Caco-2 (cell line): ENCODE measurements at regions not wholly inside any gene's neighbourhood (a gene's known extent, or its start where the extent isn't known, plus 50 kb on each side); places are given as distances from the start of the nearest gene placed in this dataset.
A peak's percentile ranks its signal among the peaks of the same experiment; 100 is the strongest.
"Not testable (repeated sequence)": the region's sequence is repeated elsewhere in the genome, so short reads cannot be mapped to it uniquely, and the experiment has no call there.

ENCODE experiments used
- BruUV-seq: library from RNA; stranded (reverse); fragments of 400-500 nt; replicated peaks from 2 replicates; lab custom pipeline; 2021; lab: Mats Ljungman, UMichigan
- CTCF ChIA-PET: fragments of 300-600 bp; sonication (Branson Sonifier 250); formaldehyde crosslinking; loops from one replicate; lab custom pipeline; 2022; ENCODE audit warnings: antibody characterized with exemption; lab: Charles Lee
- POLR2A ChIA-PET: fragments of 300-600 bp; sonication (Branson Sonifier 250); formaldehyde crosslinking; loops from one replicate; lab custom pipeline; 2022; ENCODE audit warnings: antibody characterized with exemption; lab: Charles Lee
- DNase-seq, 2 experiments: peaks; one replicate each; pipeline versions ENCODE4 v3.0.0 to v3.0.0-alpha.2; 2020 to 2022
- H3K27me3 ChIP-seq: replicated peaks from 2 replicates; pipeline ENCODE4 v1.6.0; 2011; ENCODE audit warnings: low read length; ENCODE audit not compliant: control insufficient read depth, insufficient read depth
- H3K36me3 ChIP-seq: 2 replicates; pipeline ENCODE4 v1.5.1; 2011; ENCODE audit warnings: low read length; ENCODE audit not compliant: control insufficient read depth, insufficient read depth
- H3K4me1 ChIP-seq: fragments of 250-450 bp; sonication (Bioruptor Pico); 2 replicates; pipeline ENCODE4 v1.5.1; 2020; ENCODE audit warnings: mild to moderate bottlenecking
- H3K4me3 ChIP-seq: 2 replicates; pipeline ENCODE4 v1.5.1; 2011; ENCODE audit warnings: low read depth, mild to moderate bottlenecking, control low read depth, low read length
- H3K9me3 ChIP-seq: fragments of 250-450 bp; sonication (Bioruptor Pico); 2 replicates; pipeline ENCODE4 v1.5.1; 2020; ENCODE audit warnings: mild to moderate bottlenecking, moderate library complexity
- H3K27ac Mint-ChIP-seq: one replicate; pipeline ENCODE4 v1.8.0; 2022; ENCODE audit warnings: mixed read lengths; ENCODE audit not compliant: unreplicated experiment
- H3K27me3 Mint-ChIP-seq: one replicate; pipeline ENCODE4 v1.8.0; 2022; ENCODE audit warnings: mixed read lengths; ENCODE audit not compliant: insufficient read depth, unreplicated experiment
- H3K36me3 Mint-ChIP-seq: one replicate; pipeline ENCODE4 v1.8.0; 2022; ENCODE audit warnings: mild to moderate bottlenecking, mixed read lengths; ENCODE audit not compliant: insufficient read depth, unreplicated experiment
- H3K4me1 Mint-ChIP-seq: one replicate; pipeline ENCODE4 v1.8.0; 2022; ENCODE audit warnings: low read depth, mixed read lengths; ENCODE audit not compliant: unreplicated experiment
- H3K4me3 Mint-ChIP-seq: one replicate; pipeline ENCODE4 v1.8.0; 2022; ENCODE audit warnings: mild to moderate bottlenecking, moderate library complexity, mixed read lengths; ENCODE audit not compliant: unreplicated experiment
- H3K9me3 Mint-ChIP-seq: one replicate; pipeline ENCODE4 v1.8.0; 2022; ENCODE audit warnings: mixed read lengths; ENCODE audit not compliant: unreplicated experiment
- CTCF ChIP-seq, 2 experiments: fragments of 200-600 bp in 1 of 2; IDR thresholded peaks; 1 replicate in 1 of 2; 2 replicates in 1 of 2; pipeline versions ENCODE4 v1.5.1 to v1.8.0; 2011 to 2022; ENCODE audit warnings: antibody characterized with exemption in 1 of 2, control low read depth in 1 of 2, inconsistent platforms in 1 of 2, low read depth in 1 of 2, low read length in 1 of 2, mild to moderate bottlenecking in 1 of 2, moderate library complexity in 1 of 2; ENCODE audit not compliant: insufficient read depth in 1 of 2, severe bottlenecking in 1 of 2, unreplicated experiment in 1 of 2
- intact Hi-C: fragments of 100-400 bp; cut with micrococcal nuclease; formaldehyde crosslinking; loops from one replicate; pipeline ENCODE4 v1.10.0; 2022; ENCODE audit not compliant: unreplicated experiment

GRCh38 chr15:92822216-92823144, 77.6 kb upstream of the CHD2 start:
- BruUV-seq = no TSS peak
- no peaks in the 10 kb centered on the region for H3K27me3 ChIP-seq
- Mint-ChIP-seq H3K27me3 (no peaks in the 10 kb centered on the region), H3K4me1 (peaks cover 37% of the 10 kb centered on the region), H3K27ac (peak overlapping the region; percentile 94), H3K36me3 (peaks cover 17% of the 10 kb centered on the region), H3K4me3 (no peak overlapping the region), H3K9me3 (no peaks in the 10 kb centered on the region)
- DNase-seq = no peak
- H3K4me3 ChIP-seq = no peak overlapping the region
- ChIA-PET POLR2A (interaction anchor here (1.2 to 1.7 kb wide), 2 partner anchors 9 to 60 kb away, joined by 6 to 7 read pairs; no protein-coding TSS in a partner anchor), CTCF (interaction anchor here (0.6 to 0.8 kb wide), 3 partner anchors 13 to 60 kb away, joined by 3 read pairs; no protein-coding TSS in a partner anchor)
- no peaks in the 10 kb centered on the region for H3K36me3 ChIP-seq
- intact Hi-C loops = no loop called here
- no peaks in the 10 kb centered on the region for H3K9me3 ChIP-seq
- no peak for TF ChIP-seq CTCF (IDR thresholded peaks at IDR 0.05; ENCODE audit: insufficient read depth in 1 of 2, low read depth in 1 of 2, low read length in 1 of 2, severe bottlenecking in 1 of 2, unreplicated experiment in 1 of 2)
- H3K4me1 ChIP-seq = peaks cover 43% of the 10 kb centered on the region

- Histone ChIP-seq H3K4me1 (peaks cover 36% of the 10 kb centered on the region), H3K4me3 (no peak overlapping the region), H3K27me3 (no peaks in the 10 kb centered on the region), H3K9me3 (no peaks in the 10 kb centered on the region), H3K36me3 (no peaks in the 10 kb centered on the region)
- Mint-ChIP-seq H3K27me3 (no peaks in the 10 kb centered on the region), H3K4me3 (no peak overlapping the region), H3K36me3 (peaks cover 12% of the 10 kb centered on the region), H3K4me1 (peaks cover 36% of the 10 kb centered on the region), H3K9me3 (no peaks in the 10 kb centered on the region), H3K27ac (peak overlapping the region; percentile 27)
- ChIA-PET CTCF (no interaction called here), POLR2A (no interaction called here)
- no peak for TF ChIP-seq CTCF (IDR thresholded peaks at IDR 0.05; ENCODE audit: insufficient read depth in 1 of 2, low read depth in 1 of 2, low read length in 1 of 2, severe bottlenecking in 1 of 2, unreplicated experiment in 1 of 2)
- no peak for DNase-seq
- intact Hi-C loops = no loop called here
- no TSS peak for BruUV-seq
Measured at GRCh38 chr15:92825985-92826384, 74.1 kb upstream of the CHD2 start.

- POLR2A ChIA-PET, H3K9me3 Mint-ChIP-seq, H3K9me3 ChIP-seq, H3K27ac Mint-ChIP-seq, intact Hi-C loops, H3K4me3 Mint-ChIP-seq, BruUV-seq, H3K27me3 ChIP-seq, H3K4me3 ChIP-seq, CTCF ChIA-PET, DNase-seq, H3K36me3 ChIP-seq, H3K27me3 Mint-ChIP-seq: not testable (repeated sequence)
- Mint-ChIP-seq H3K4me1 (peaks cover 37% of the 10 kb centered on the region), H3K36me3 (peaks cover 20% of the 10 kb centered on the region)
- H3K4me1 ChIP-seq = peaks cover 36% of the 10 kb centered on the region
Measured at GRCh38 chr15:92827991-92828390, 72.1 kb upstream of the CHD2 start.
